Astrocyte (in vitro differentiated cells and primary cell): ENCODE measurements at regions not wholly inside any gene's neighbourhood (a gene's known extent, or its start where the extent isn't known, plus 50 kb on each side); places are given as distances from the start of the nearest gene placed in this dataset.

Source experiments
- DNase-seq: peaks from one replicate; pipeline ENCODE4 v3.0.0-alpha.2; 2010; ENCODE audit warnings: low read depth
- FAIRE-seq: peaks from 2 replicates; lab custom pipeline; 2011; peaks lifted over from hg19 to GRCh38; lab: Jason Lieb, UNC
- H2AFZ ChIP-seq: 2 replicates; pipeline ENCODE4 v1.6.0; 2012; ENCODE audit warnings: low read depth, low read length, inconsistent platforms
- H3K27ac ChIP-seq: 2 replicates; pipeline ENCODE4 v1.5.1; 2011; ENCODE audit warnings: low read depth, low read length, inconsistent platforms
- H3K27me3 ChIP-seq: 2 replicates; pipeline ENCODE4 v1.6.0; 2011; ENCODE audit warnings: low read length, inconsistent platforms; ENCODE audit not compliant: insufficient read depth
- H3K36me3 ChIP-seq: 2 replicates; pipeline ENCODE4 v1.5.1; 2011; ENCODE audit warnings: low read length, inconsistent platforms; ENCODE audit not compliant: insufficient read depth
- H3K4me1 ChIP-seq: 2 replicates; pipeline ENCODE4 v1.5.1; 2011; ENCODE audit warnings: low read length, inconsistent platforms; ENCODE audit not compliant: insufficient read depth
- H3K4me2 ChIP-seq: 2 replicates; pipeline ENCODE4 v1.6.0; 2012; ENCODE audit warnings: low read length, inconsistent platforms
- H3K4me3 ChIP-seq: 2 replicates; pipeline ENCODE4 v1.5.1; 2011; ENCODE audit warnings: low read depth, mild to moderate bottlenecking, low read length, inconsistent platforms; ENCODE audit not compliant: insufficient read depth
- H3K79me2 ChIP-seq: 2 replicates; pipeline ENCODE4 v1.6.0; 2012; ENCODE audit warnings: mild to moderate bottlenecking, low read length, inconsistent platforms; ENCODE audit not compliant: insufficient read depth
- H3K9ac ChIP-seq: 2 replicates; pipeline ENCODE4 v1.6.0; 2012; ENCODE audit warnings: mild to moderate bottlenecking, low read length, inconsistent platforms
- H3K9me3 ChIP-seq: 2 replicates; pipeline ENCODE4 v1.5.1; 2012; ENCODE audit warnings: low read depth, mild to moderate bottlenecking, low read length, inconsistent platforms; ENCODE audit not compliant: insufficient read depth
- H4K20me1 ChIP-seq: 2 replicates; pipeline ENCODE4 v1.6.0; 2012; ENCODE audit warnings: low read length, inconsistent platforms; ENCODE audit not compliant: insufficient read depth
- H3K27ac Mint-ChIP-seq: one replicate; pipeline ENCODE4 v1.8.0; 2021; ENCODE audit warnings: mild to moderate bottlenecking, mixed read lengths; ENCODE audit not compliant: unreplicated experiment
- H3K27me3 Mint-ChIP-seq: one replicate; pipeline ENCODE4 v1.8.0; 2021; ENCODE audit warnings: low read depth, mixed read lengths; ENCODE audit not compliant: unreplicated experiment
- H3K36me3 Mint-ChIP-seq: one replicate; pipeline ENCODE4 v1.8.0; 2021; ENCODE audit warnings: low read depth, mixed read lengths; ENCODE audit not compliant: unreplicated experiment
- H3K4me1 Mint-ChIP-seq: one replicate; pipeline ENCODE4 v1.8.0; 2021; ENCODE audit warnings: low read depth, mixed read lengths; ENCODE audit not compliant: unreplicated experiment
- H3K4me3 Mint-ChIP-seq: one replicate; pipeline ENCODE4 v1.8.0; 2021; ENCODE audit warnings: mild to moderate bottlenecking, moderate library complexity, mixed read lengths; ENCODE audit not compliant: unreplicated experiment
- H3K9me3 Mint-ChIP-seq: one replicate; pipeline ENCODE4 v1.8.0; 2021; ENCODE audit warnings: mild to moderate bottlenecking, mixed read lengths; ENCODE audit not compliant: unreplicated experiment
- CTCF ChIP-seq: IDR thresholded peaks from 2 replicates; pipeline ENCODE4 v1.5.1; 2011; ENCODE audit warnings: low read depth, mild to moderate bottlenecking, inconsistent platforms, low read length, moderate library complexity; ENCODE audit not compliant: insufficient read depth
- EZH2 ChIP-seq: IDR thresholded peaks from 2 replicates; pipeline ENCODE4 v1.6.1; 2012; ENCODE audit warnings: mild to moderate bottlenecking, low read length, inconsistent platforms; ENCODE audit not compliant: insufficient read depth

GRCh38 chr5:130529111-130529510, 624.8 kb downstream of the CHSY3 start:
- H3K27ac ChIP-seq, result no peak overlapping the region
- Mint-ChIP-seq H3K27ac (no peak overlapping the region), H3K4me3 (no peak overlapping the region), H3K27me3 (no peaks in the 10 kb centered on the region), H3K4me1 (peaks cover 8% of the 10 kb centered on the region), H3K9me3 (no peaks in the 10 kb centered on the region), H3K36me3 (no peaks in the 10 kb centered on the region)
- H3K36me3 ChIP-seq, result no peaks in the 10 kb centered on the region
- TF ChIP-seq CTCF (no peak), EZH2 (no peak)
- H3K4me2 ChIP-seq, result no peak overlapping the region
- H2AFZ ChIP-seq, result no peak overlapping the region
- H3K27me3 ChIP-seq, result no peaks in the 10 kb centered on the region
- H4K20me1 ChIP-seq, result no peaks in the 10 kb centered on the region
- H3K9me3 ChIP-seq, result no peaks in the 10 kb centered on the region
- H3K4me3 ChIP-seq, result no peak overlapping the region
- no peak overlapping the region for H3K9ac ChIP-seq
- H3K79me2 ChIP-seq, result no peaks in the 10 kb centered on the region
- DNase-seq (no peak), FAIRE-seq (no peak)
- H3K4me1 ChIP-seq, result peaks cover 17% of the 10 kb centered on the region

- no peaks in the 10 kb centered on the region for H3K36me3 Mint-ChIP-seq
- no peaks in the 10 kb centered on the region for H3K79me2 ChIP-seq
- H3K4me3 Mint-ChIP-seq, result no peak overlapping the region
- no peaks in the 10 kb centered on the region for H3K9me3 Mint-ChIP-seq
- no peak overlapping the region for H3K27ac ChIP-seq
- no peak overlapping the region for H3K9ac ChIP-seq
- H3K4me2 ChIP-seq, result peak overlapping the region; percentile 43
- H3K36me3 ChIP-seq, result no peaks in the 10 kb centered on the region
- no peaks in the 10 kb centered on the region for H3K27me3 Mint-ChIP-seq
- peaks cover 8% of the 10 kb centered on the region for H3K4me1 Mint-ChIP-seq
- H3K4me1 ChIP-seq, result peaks cover 17% of the 10 kb centered on the region
- H2AFZ ChIP-seq, result peak overlapping the region; percentile 52
- H3K4me3 ChIP-seq, result no peak overlapping the region
- H3K9me3 ChIP-seq, result no peaks in the 10 kb centered on the region
- no peaks in the 10 kb centered on the region for H4K20me1 ChIP-seq
- peak overlapping the region; percentile 9 for H3K27ac Mint-ChIP-seq
- no peaks in the 10 kb centered on the region for H3K27me3 ChIP-seq
- FAIRE-seq (peak; percentile 50), DNase-seq (peak; percentile 77)
- TF ChIP-seq EZH2, result no peak
- no peak for TF ChIP-seq CTCF
Observed at GRCh38 chr5:130528474-130528873, 624.2 kb downstream of the CHSY3 start.

- Mint-ChIP-seq H3K4me1 (peaks cover 7% of the 10 kb centered on the region), H3K4me3 (no peak overlapping the region), H3K27me3 (no peaks in the 10 kb centered on the region), H3K36me3 (no peaks in the 10 kb centered on the region), H3K27ac (no peak overlapping the region), H3K9me3 (no peaks in the 10 kb centered on the region)
- no peak overlapping the region for H3K9ac ChIP-seq
- peak; percentile 79 for DNase-seq
- FAIRE-seq, result no peak
- H3K27ac ChIP-seq, result no peak overlapping the region
- no peak overlapping the region for H2AFZ ChIP-seq
- H3K79me2 ChIP-seq, result no peaks in the 10 kb centered on the region
- no peak overlapping the region for H3K4me3 ChIP-seq
- TF ChIP-seq EZH2, result no peak
- TF ChIP-seq CTCF, result no peak
- no peaks in the 10 kb centered on the region for H3K9me3 ChIP-seq
- H3K36me3 ChIP-seq, result no peaks in the 10 kb centered on the region
- peaks cover 17% of the 10 kb centered on the region for H3K4me1 ChIP-seq
- H4K20me1 ChIP-seq, result no peaks in the 10 kb centered on the region
- peak overlapping the region; percentile 57 for H3K4me2 ChIP-seq
- no peaks in the 10 kb centered on the region for H3K27me3 ChIP-seq
Observed at GRCh38 chr5:130526708-130527107, 622.4 kb downstream of the CHSY3 start.
